Mammary epithelial cell (primary cell): ENCODE measurements at regions not wholly inside any gene's neighbourhood (a gene's known extent, or its start where the extent isn't known, plus 50 kb on each side); places are given as distances from the start of the nearest gene placed in this dataset.

ENCODE experiments used
- CTCF ChIP-seq, 2 donors: IDR thresholded peaks in 1 of 2; conservative IDR thresholded peaks in 1 of 2; 2 replicates each; pipeline ENCODE4 v1.5.1; 2011 to 2012; ENCODE audit warnings: inconsistent platforms in 2 of 2, low read length in 2 of 2, mild to moderate bottlenecking in 2 of 2, control low read depth in 1 of 2, low read depth in 1 of 2; ENCODE audit not compliant: insufficient read depth in 1 of 2; ENCODE audit errors: extremely low read depth in 1 of 2
- EZH2 ChIP-seq: IDR thresholded peaks from 2 replicates; pipeline ENCODE4 v1.6.1; 2012; ENCODE audit warnings: low read length, inconsistent platforms, borderline replicate concordance

- TF ChIP-seq CTCF (conservative IDR thresholded peaks at IDR 0.05 in 1 of 2, IDR thresholded peaks at IDR 0.05 in 1 of 2; ENCODE audit: extremely low read depth in 1 of 2, insufficient read depth in 1 of 2, low read depth in 1 of 2, low read length in 2 of 2) (no peak), EZH2 (no peak)
These were observed 332.7 kb downstream of the RAPGEF2 start for GRCh38 chr4:159435561-159436023.
